ENCODE measurements at regions not wholly inside any gene's neighbourhood (a gene's known extent, or its start where the extent isn't known, plus 50 kb on each side); places are given as distances from the start of the nearest gene placed in this dataset.

- Histone ChIP-seq H3K4me3 (replicated peaks in 1 of 3; ENCODE audit: low read depth in 2 of 3, low read length in 3 of 3) (no peak overlapping the region), H3K4me1 (ENCODE audit: control insufficient read depth in 1 of 2, insufficient read depth in 2 of 2, low read length in 2 of 2) (no peaks in the 10 kb centered on the region), H3K9me3 (replicated peaks in 1 of 2; ENCODE audit: control insufficient read depth in 1 of 2, insufficient read depth in 1 of 2, low read length in 2 of 2) (no peaks in the 10 kb centered on the region), H4K20me1 (ENCODE audit: insufficient read depth, low read length) (no peaks in the 10 kb centered on the region), H3K27ac (ENCODE audit: low read depth in 1 of 2, low read length in 2 of 2) (no peak overlapping the region), H2AFZ (ENCODE audit: insufficient read depth, low read depth, low read length, poor library complexity, severe bottlenecking) (no peak overlapping the region), H3K27me3 (ENCODE audit: control insufficient read depth in 2 of 2, insufficient read depth in 2 of 2, low read length in 2 of 2) (no peaks in the 10 kb centered on the region), H3K79me2 (ENCODE audit: insufficient read depth, low read length) (no peaks in the 10 kb centered on the region), H3K4me2 (replicated peaks; ENCODE audit: extremely low read depth, low read length, poor library complexity, severe bottlenecking) (no peak overlapping the region), H3K9ac (ENCODE audit: insufficient read depth, low read length, poor library complexity, severe bottlenecking) (no peak overlapping the region), H3K36me3 (replicated peaks in 1 of 2; ENCODE audit: control insufficient read depth in 1 of 2, insufficient read depth in 2 of 2, low read length in 2 of 2) (no peaks in the 10 kb centered on the region)
- 100% methylated on average over 1 of the region's 6 CpGs for WGBS (ENCODE audit: insufficient coverage)
- Mint-ChIP-seq H3K36me3 (no peaks in the 10 kb centered on the region), H3K9me3 (peaks cover 0 to 5% (median 3%) of the 10 kb centered on the region in 7 donors), H3K27me3 (ENCODE audit: low read depth in 3 of 3) (no peaks in the 10 kb centered on the region), H3K27ac (no peak overlapping the region), H3K4me1 (no peaks in the 10 kb centered on the region), H3K4me3 (no peak overlapping the region)
- intact Hi-C loops (cut with micrococcal nuclease): no loop called here
- DNase-seq: no peak
- TF ChIP-seq CTCF (IDR thresholded peaks at IDR 0.05): no peak
Observed at GRCh38 chr4:41324861-41325260, 68.1 kb downstream of the UCHL1 start.

GRCh38 chr4:41325901-41326300, 69.2 kb downstream of the UCHL1 start:
- H3K27me3 ChIP-seq (ENCODE audit: control insufficient read depth in 2 of 2, insufficient read depth in 2 of 2, low read length in 2 of 2): no peaks in the 10 kb centered on the region
- H3K4me2 ChIP-seq (replicated peaks; ENCODE audit: extremely low read depth, low read length, poor library complexity, severe bottlenecking): no peak overlapping the region
- H3K27ac ChIP-seq (ENCODE audit: low read depth in 1 of 2, low read length in 2 of 2): no peak overlapping the region
- no peaks in the 10 kb centered on the region for H4K20me1 ChIP-seq (ENCODE audit: insufficient read depth, low read length)
- Mint-ChIP-seq H3K4me3 (no peak overlapping the region), H3K9me3 (peaks cover 0 to 5% (median 3%) of the 10 kb centered on the region in 7 donors), H3K27ac (no peak overlapping the region), H3K4me1 (no peaks in the 10 kb centered on the region), H3K36me3 (no peaks in the 10 kb centered on the region), H3K27me3 (ENCODE audit: low read depth in 3 of 3) (no peaks in the 10 kb centered on the region)
- no peak overlapping the region for H2AFZ ChIP-seq (ENCODE audit: insufficient read depth, low read depth, low read length, poor library complexity, severe bottlenecking)
- no peak overlapping the region for H3K4me3 ChIP-seq (replicated peaks in 1 of 3; ENCODE audit: low read depth in 2 of 3, low read length in 3 of 3)
- no peaks in the 10 kb centered on the region for H3K4me1 ChIP-seq (ENCODE audit: control insufficient read depth in 1 of 2, insufficient read depth in 2 of 2, low read length in 2 of 2)
- no peaks in the 10 kb centered on the region for H3K36me3 ChIP-seq (replicated peaks in 1 of 2; ENCODE audit: control insufficient read depth in 1 of 2, insufficient read depth in 2 of 2, low read length in 2 of 2)
- no peak overlapping the region for H3K9ac ChIP-seq (ENCODE audit: insufficient read depth, low read length, poor library complexity, severe bottlenecking)
- no peak for DNase-seq
- no peak for TF ChIP-seq CTCF (IDR thresholded peaks at IDR 0.05)
- H3K79me2 ChIP-seq (ENCODE audit: insufficient read depth, low read length): no peaks in the 10 kb centered on the region
- no peaks in the 10 kb centered on the region for H3K9me3 ChIP-seq (replicated peaks in 1 of 2; ENCODE audit: control insufficient read depth in 1 of 2, insufficient read depth in 1 of 2, low read length in 2 of 2)
- intact Hi-C loops (cut with micrococcal nuclease): no loop called here
